Ishikawa (cell line): ENCODE measurements at regions not wholly inside any gene's neighbourhood (a gene's known extent, or its start where the extent isn't known, plus 50 kb on each side); places are given as distances from the start of the nearest gene placed in this dataset.

Experiments used
- EGR1 ChIP-seq: IDR thresholded peaks from 2 replicates; pipeline ENCODE4 v1.6.1; 2012
- TAF1 ChIP-seq: IDR thresholded peaks from 2 replicates; pipeline ENCODE4 v1.6.1; 2012; ENCODE audit warnings: low read depth, mild to moderate bottlenecking
- ZBTB7A ChIP-seq: IDR thresholded peaks from 2 replicates; pipeline ENCODE4 v1.6.1; 2012; ENCODE audit warnings: low read depth

GRCh38 chr5:174990909-174991308, 266.5 kb downstream of the MSX2 start:
- TF ChIP-seq EGR1 (no peak), ZBTB7A (no peak), TAF1 (no peak)
